K562 (cell line): ENCODE measurements at regions not wholly inside any gene's neighbourhood (a gene's known extent, or its start where the extent isn't known, plus 50 kb on each side); places are given as distances from the start of the nearest gene placed in this dataset.
A peak's percentile ranks its signal among the peaks of the same experiment; 100 is the strongest.

Experiments used
- ATAC-seq: fragments of 200-7000 bp; cut with Tn5 transposase; 3 replicates; pipeline ENCODE4 v1.9.1; 2020; ENCODE audit warnings: moderate library complexity
- BruUV-seq: library from RNA; stranded (reverse); fragments of 400-500 nt; replicated peaks from 2 replicates; lab custom pipeline; 2021; lab: Mats Ljungman, UMichigan
- CTCF ChIA-PET: fragments of 300-600 bp; formaldehyde crosslinking; extraction: SDS; loops from one replicate; lab custom pipeline; 2021; ENCODE audit warnings: low intra/inter-chr PET ratio; lab: Yijun Ruan, JAX
- POLR2A ChIA-PET: fragments of 300-600, 350-650 bp; sonication (Branson Sonifier 250); formaldehyde crosslinking; extraction: SDS; loops from one replicate; lab custom pipeline; 2021; ENCODE audit warnings: antibody characterized with exemption, inconsistent platforms; lab: Yijun Ruan, JAX
- DNase-seq, 4 experiments: peaks; one replicate each; pipeline versions ENCODE4 v3.0.0 to v3.0.0-alpha.2; 2011 to 2018; ENCODE audit warnings: low spot score in 3 of 4, mixed read lengths in 3 of 4; ENCODE audit errors: extremely low read depth in 1 of 4
- FAIRE-seq: peaks from 2 replicates; lab custom pipeline; 2011; peaks lifted over from hg19 to GRCh38; lab: Jason Lieb, UNC
- H2AFZ ChIP-seq: 2 replicates; pipeline ENCODE4 v1.6.0; 2011; ENCODE audit warnings: low read depth, low read length, control low read depth, inconsistent platforms
- H3K27ac ChIP-seq: fragments of 200-600 bp; 3 replicates; pipeline ENCODE4 v1.8.0; 2011; ENCODE audit warnings: low read depth, mild to moderate bottlenecking, control low read depth, inconsistent platforms, low read length, moderate library complexity, mixed read lengths; ENCODE audit errors: extremely low read depth
- H3K27me3 ChIP-seq, 2 experiments: fragments of 300-600 bp in 1 of 2; 2 replicates in 1 of 2; 3 replicates in 1 of 2; pipeline versions ENCODE4 v1.6.0 to v1.8.0; 2011; ENCODE audit warnings: inconsistent platforms in 2 of 2, low read length in 2 of 2, mild to moderate bottlenecking in 1 of 2, mixed read lengths in 1 of 2, moderate library complexity in 1 of 2; ENCODE audit not compliant: control insufficient read depth in 2 of 2, insufficient read depth in 2 of 2
- H3K36me3 ChIP-seq: fragments of 300-600 bp; 3 replicates; pipeline ENCODE4 v1.8.0; 2011; ENCODE audit warnings: mild to moderate bottlenecking, low read length, inconsistent platforms; ENCODE audit not compliant: control insufficient read depth, insufficient read depth
- H3K4me1 ChIP-seq, 2 experiments: fragments of 200-600 bp in 1 of 2; replicated peaks in 1 of 2; 2 replicates in 1 of 2; 3 replicates in 1 of 2; pipeline versions ENCODE4 v1.5.1 to v1.8.0; 2011; ENCODE audit warnings: inconsistent platforms in 2 of 2, low read length in 2 of 2, mild to moderate bottlenecking in 1 of 2, mixed read lengths in 1 of 2, moderate library complexity in 1 of 2; ENCODE audit not compliant: control insufficient read depth in 2 of 2, insufficient read depth in 2 of 2
- H3K4me2 ChIP-seq: 2 replicates; pipeline ENCODE4 v1.6.1; 2011; ENCODE audit warnings: low read length, control low read depth, inconsistent platforms, mixed read lengths; ENCODE audit not compliant: insufficient read depth
- H3K4me3 ChIP-seq: fragments of 200-600 bp; sonication (generic), shearing (Covaris generic); 2 replicates; pipeline ENCODE4 v1.5.1; 2016; ENCODE audit warnings: control low read depth, inconsistent platforms
- H3K79me2 ChIP-seq: fragments of 200-600 bp; 3 replicates; pipeline ENCODE4 v1.8.0; 2011; ENCODE audit warnings: low read length, inconsistent platforms; ENCODE audit not compliant: control insufficient read depth, insufficient read depth
- H3K9ac ChIP-seq, 2 experiments: 2 replicates each; pipeline versions ENCODE4 v1.6.0 to v1.6.1; 2011; ENCODE audit warnings: low read depth in 2 of 2, low read length in 2 of 2, control low read depth in 1 of 2, inconsistent platforms in 1 of 2, mild to moderate bottlenecking in 1 of 2, mixed read lengths in 1 of 2; ENCODE audit not compliant: insufficient read depth in 1 of 2
- H3K9me1 ChIP-seq: one replicate; pipeline ENCODE4 v1.6.0; 2011; ENCODE audit warnings: inconsistent platforms, mild to moderate bottlenecking, low read length, moderate library complexity; ENCODE audit not compliant: control insufficient read depth, insufficient read depth
- H3K9me3 ChIP-seq: replicated peaks from 2 replicates; pipeline ENCODE4 v1.5.1; 2011; ENCODE audit warnings: low read depth, low read length, inconsistent platforms; ENCODE audit not compliant: control insufficient read depth, insufficient read depth
- H4K20me1 ChIP-seq: replicated peaks from 2 replicates; pipeline ENCODE4 v1.6.1; 2011; ENCODE audit warnings: low read length, inconsistent platforms, mixed read lengths; ENCODE audit not compliant: control insufficient read depth, insufficient read depth
- ARID3B ChIP-seq: fragments of 250-450 bp; sonication (Bioruptor Pico); IDR thresholded peaks from 2 replicates; pipeline ENCODE4 v1.4.0; 2020; ENCODE audit warnings: borderline replicate concordance
- CTCF ChIP-seq, 3 experiments: IDR thresholded peaks in 2 of 3; conservative IDR thresholded peaks in 1 of 3; 2 replicates each; pipeline ENCODE4 v1.5.1; 2011 to 2012; ENCODE audit warnings: low read length in 3 of 3, mild to moderate bottlenecking in 3 of 3, control low read depth in 2 of 3, improper control_type of control experiment in 1 of 3, inconsistent platforms in 1 of 3, low read depth in 1 of 3, mixed read lengths in 1 of 3, moderate library complexity in 1 of 3; ENCODE audit not compliant: insufficient read depth in 2 of 3
- HES1 ChIP-seq: fragments of 450-650 bp; IDR thresholded peaks from 2 replicates; pipeline ENCODE4 v1.6.1; 2016; ENCODE audit warnings: low read depth, mild to moderate bottlenecking, moderate library complexity
- NFE2L1 ChIP-seq: fragments of 450-650 bp; IDR thresholded peaks from 2 replicates; pipeline ENCODE4 v1.6.1; 2016; ENCODE audit warnings: missing genetic modification characterization, low read depth, mild to moderate bottlenecking, missing compliant biosample characterization, moderate library complexity, borderline replicate concordance
- ZBTB9 ChIP-seq: fragments of 450-650 bp; formaldehyde crosslinking; IDR thresholded peaks from 2 replicates; pipeline ENCODE4 v1.4.0; 2020; ENCODE audit warnings: mild to moderate bottlenecking, moderate library complexity
- ZNF318 ChIP-seq, 2 experiments: fragments of 450-650 bp; IDR thresholded peaks; 2 replicates each; pipeline ENCODE4 v1.6.1; 2016; ENCODE audit warnings: mild to moderate bottlenecking in 2 of 2, borderline replicate concordance in 1 of 2, low read depth in 1 of 2, moderate library complexity in 1 of 2
- WGBS: fragments of 100-300 bp; shearing (Covaris generic); methylation state at CpG from one replicate; pipeline ENCODE4 v1.1.6; 2016; ENCODE audit warnings: low coverage, mixed read lengths; ENCODE audit not compliant: insufficient coverage; ENCODE audit errors: missing lambda C conversion rate; 5-methylcytosine and 5-hydroxymethylcytosine counted together
- in situ Hi-C: fragments of 300-500 bp; cut with MboI; formaldehyde crosslinking; loops from 4 replicates; pipeline ENCODE4 v1.15.0; 2018; ENCODE audit warnings: inconsistent platforms, mixed read lengths
- intact Hi-C: fragments of 100-400 bp; cut with micrococcal nuclease; formaldehyde crosslinking; loops from 2 replicates; pipeline ENCODE4 v1.14.2; 2022

GRCh38 chr2:94964193-94964592, 61.3 kb upstream of the MAL start:
- no peak overlapping the region for H3K4me2 ChIP-seq
- H3K36me3 ChIP-seq: no peaks in the 10 kb centered on the region
- whole genome bisulfite sequencing: 0% methylated on average over 5 of the region's 5 CpGs

More at GRCh38 chr2:94964193-94964592, 61.3 kb upstream of the MAL start:
- DNase-seq (no peak), FAIRE-seq (no peak), ATAC-seq (peak; percentile 28; the same call in 1 of the 3 replicates)
- H3K27ac ChIP-seq: no peak overlapping the region
- ChIA-PET CTCF (no interaction called here), POLR2A (interaction anchor here (1.0 to 1.1 kb wide), 2 partner anchors 8 to 11 kb away, joined by 3 to 4 read pairs; no protein-coding TSS in a partner anchor)
- no peak overlapping the region for H3K4me3 ChIP-seq
- H4K20me1 ChIP-seq: no peaks in the 10 kb centered on the region
- H3K4me1 ChIP-seq: no peaks in the 10 kb centered on the region
- no peaks in the 10 kb centered on the region for H3K9me1 ChIP-seq
- H2AFZ ChIP-seq: no peak overlapping the region
- no peak overlapping the region for H3K9ac ChIP-seq
- no TSS peak for BruUV-seq
- intact Hi-C loops: no loop called here
- no peaks in the 10 kb centered on the region for H3K27me3 ChIP-seq
- H3K9me3 ChIP-seq: no peaks in the 10 kb centered on the region
- in situ Hi-C loops: no loop called here
- TF ChIP-seq ZNF318 (IDR thresholded peaks at IDR 0.05; ENCODE audit: borderline replicate concordance in 1 of 2, low read depth in 1 of 2) (no peak), NFE2L1 (tag) (no peak), HES1 (no peak), ZBTB9 (CRISPR knock-in tag) (no peak), ARID3B (CRISPR knock-in tag) (no peak), CTCF (IDR thresholded peaks at IDR 0.05 in 2 of 3, conservative IDR thresholded peaks at IDR 0.05 in 1 of 3; ENCODE audit: insufficient read depth in 2 of 3, low read depth in 1 of 3, low read length in 3 of 3) (peak in 1 of 3 experiments; percentile 28; a peak in 1 of 6 replicates)
- H3K79me2 ChIP-seq: no peaks in the 10 kb centered on the region
